ENCODE measurements at regions not wholly inside any gene's neighbourhood (a gene's known extent, or its start where the extent isn't known, plus 50 kb on each side); places are given as distances from the start of the nearest gene placed in this dataset.

- peak; percentile 75 for DNase-seq
Measured at GRCh38 chr20:51335329-51335841, 207.1 kb downstream of the NFATC2 start.

GRCh38 chr20:51334609-51335008 lies 207.9 kb downstream of the NFATC2 start:
- no peak for DNase-seq

GRCh38 chr20:51333971-51334370 lies 208.5 kb downstream of the NFATC2 start:
- no peak for DNase-seq

- no peak for DNase-seq
Measured at GRCh38 chr20:51333446-51333845, 209.1 kb downstream of the NFATC2 start.

- no peak for DNase-seq
Measured at GRCh38 chr20:51331481-51331880, 211.0 kb downstream of the NFATC2 start.

- no peak for DNase-seq
Measured at GRCh38 chr20:51329845-51330244, 212.7 kb downstream of the NFATC2 start.

- DNase-seq, result peak; percentile 50
Measured at GRCh38 chr20:51327251-51327841, 215.2 kb downstream of the NFATC2 start.

GRCh38 chr20:51326201-51326819 lies 216.2 kb downstream of the NFATC2 start:
- DNase-seq, result no peak

GRCh38 chr20:51322164-51322707 lies 220.3 kb downstream of the NFATC2 start:
- no peak for DNase-seq

- DNase-seq, result no peak
Measured at GRCh38 chr20:51321343-51322163, 221.0 kb downstream of the NFATC2 start.

- no peak for DNase-seq
Measured at GRCh38 chr20:51319522-51319921, 223.0 kb downstream of the NFATC2 start.

GRCh38 chr20:51318058-51318949 lies 224.2 kb downstream of the NFATC2 start:
- DNase-seq, result no peak

GRCh38 chr20:51315390-51315789 lies 227.1 kb downstream of the NFATC2 start:
- no peak for DNase-seq

GRCh38 chr20:51313358-51313827 lies 229.1 kb downstream of the NFATC2 start:
- no peak for DNase-seq

GRCh38 chr20:51312480-51312783 lies 230.1 kb downstream of the NFATC2 start:
- DNase-seq, result no peak

- DNase-seq, result no peak
Measured at GRCh38 chr20:51311636-51312479, 230.7 kb downstream of the NFATC2 start.

- no peak for DNase-seq
Measured at GRCh38 chr20:51310216-51310615, 232.3 kb downstream of the NFATC2 start.

- DNase-seq, result no peak
Measured at GRCh38 chr20:51309128-51309527, 233.4 kb downstream of the NFATC2 start.

- peak; percentile 39 for DNase-seq
Measured at GRCh38 chr20:51306521-51307358, 235.8 kb downstream of the NFATC2 start.

- no peak for DNase-seq
Measured at GRCh38 chr20:51306081-51306480, 236.4 kb downstream of the NFATC2 start.

All from GOT3 (cell line).